Fibroblast of villous mesenchyme (primary cell): ENCODE measurements at regions not wholly inside any gene's neighbourhood (a gene's known extent, or its start where the extent isn't known, plus 50 kb on each side); places are given as distances from the start of the nearest gene placed in this dataset.

ENCODE experiments used
- DNase-seq: peaks from one replicate; pipeline ENCODE4 v3.0.0-alpha.2; 2010; ENCODE audit warnings: low read depth
- H3K4me3 ChIP-seq: 2 replicates; pipeline ENCODE4 v1.5.1; 2011; ENCODE audit warnings: low read depth, mild to moderate bottlenecking, low read length
- TF ChIP-seq, protein P1 (sequence below): IDR thresholded peaks from 2 replicates; pipeline ENCODE4 v1.5.1; 2012; ENCODE audit warnings: low read depth, mild to moderate bottlenecking, low read length; ENCODE audit not compliant: insufficient read depth

GRCh38 chr5:84794486-84795035 lies 409.9 kb upstream of the EDIL3 start:
- TF ChIP-seq, protein P1, sequence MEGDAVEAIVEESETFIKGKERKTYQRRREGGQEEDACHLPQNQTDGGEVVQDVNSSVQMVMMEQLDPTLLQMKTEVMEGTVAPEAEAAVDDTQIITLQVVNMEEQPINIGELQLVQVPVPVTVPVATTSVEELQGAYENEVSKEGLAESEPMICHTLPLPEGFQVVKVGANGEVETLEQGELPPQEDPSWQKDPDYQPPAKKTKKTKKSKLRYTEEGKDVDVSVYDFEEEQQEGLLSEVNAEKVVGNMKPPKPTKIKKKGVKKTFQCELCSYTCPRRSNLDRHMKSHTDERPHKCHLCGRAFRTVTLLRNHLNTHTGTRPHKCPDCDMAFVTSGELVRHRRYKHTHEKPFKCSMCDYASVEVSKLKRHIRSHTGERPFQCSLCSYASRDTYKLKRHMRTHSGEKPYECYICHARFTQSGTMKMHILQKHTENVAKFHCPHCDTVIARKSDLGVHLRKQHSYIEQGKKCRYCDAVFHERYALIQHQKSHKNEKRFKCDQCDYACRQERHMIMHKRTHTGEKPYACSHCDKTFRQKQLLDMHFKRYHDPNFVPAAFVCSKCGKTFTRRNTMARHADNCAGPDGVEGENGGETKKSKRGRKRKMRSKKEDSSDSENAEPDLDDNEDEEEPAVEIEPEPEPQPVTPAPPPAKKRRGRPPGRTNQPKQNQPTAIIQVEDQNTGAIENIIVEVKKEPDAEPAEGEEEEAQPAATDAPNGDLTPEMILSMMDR: no peak
- no peak overlapping the region for H3K4me3 ChIP-seq
- no peak for DNase-seq

GRCh38 chr5:84791730-84792129 lies 407.1 kb upstream of the EDIL3 start:
- DNase-seq: no peak
- no peak overlapping the region for H3K4me3 ChIP-seq
- TF ChIP-seq, protein P1: no peak

DNA sequence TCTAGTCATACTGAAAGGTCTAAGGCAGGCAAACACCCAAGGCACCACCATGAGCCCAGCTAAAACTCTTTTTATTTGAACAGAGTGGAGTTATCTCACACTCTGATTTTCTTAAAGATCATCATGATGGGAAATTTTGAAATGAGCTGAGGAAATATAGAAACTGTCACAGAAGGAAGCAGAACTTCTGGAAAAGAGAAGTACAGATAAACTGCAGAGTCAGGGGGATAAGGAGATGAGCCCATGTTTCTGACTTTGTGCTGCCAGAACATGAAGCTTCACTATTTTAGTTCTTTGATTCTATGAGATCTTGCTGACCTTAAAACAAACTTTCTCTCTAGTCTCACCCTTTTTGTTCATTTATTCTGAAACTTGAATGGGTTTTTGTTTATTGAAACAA lies 406.5 kb upstream of the EDIL3 start:
- DNase-seq: no peak
- no peak overlapping the region for H3K4me3 ChIP-seq
- TF ChIP-seq, protein P1: no peak

DNA sequence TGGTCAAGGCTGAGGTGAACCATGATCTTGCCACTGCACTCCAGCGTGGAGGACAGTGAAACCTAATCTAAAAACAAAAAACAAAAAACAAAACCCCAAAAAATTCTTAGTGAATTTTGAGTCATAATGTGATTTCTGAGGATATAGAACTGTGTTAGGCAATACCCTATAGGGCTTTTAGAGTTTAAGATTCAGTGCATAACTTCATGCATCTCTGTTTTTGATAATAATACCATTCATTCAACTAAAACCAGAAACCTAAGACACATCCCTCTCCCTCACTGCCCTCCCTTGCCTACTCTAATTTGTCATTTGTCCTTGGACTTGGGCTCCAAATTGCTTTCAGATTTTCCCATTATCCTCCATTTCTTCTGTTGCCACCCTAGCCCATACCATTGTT lies 405.7 kb upstream of the EDIL3 start:
- H3K4me3 ChIP-seq: no peak overlapping the region
- TF ChIP-seq, protein P1: no peak
- DNase-seq: no peak

- DNase-seq: no peak
- no peak overlapping the region for H3K4me3 ChIP-seq
- TF ChIP-seq, protein P1: no peak
These were observed 398.3 kb upstream of the EDIL3 start for GRCh38 chr5:84783003-84783402.

DNA sequence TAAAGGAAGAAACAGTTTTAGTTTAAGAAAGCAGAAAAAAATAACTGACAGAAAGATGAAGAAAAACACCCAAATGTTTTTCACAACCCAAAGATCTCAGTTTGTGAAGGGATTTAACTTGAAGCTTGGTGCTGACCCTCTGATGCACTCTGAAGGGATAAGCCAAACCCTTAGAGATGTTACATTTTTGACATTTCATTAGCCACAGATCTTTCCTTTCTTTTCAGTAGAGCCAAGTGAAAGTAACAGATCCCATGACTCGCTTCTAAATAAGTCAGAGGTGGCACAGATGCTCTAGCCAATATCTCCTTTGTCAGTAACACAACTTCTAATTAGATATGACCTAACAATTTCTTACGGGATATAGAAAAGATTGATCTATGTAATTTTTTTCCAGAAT lies 394.5 kb upstream of the EDIL3 start:
- H3K4me3 ChIP-seq: no peak overlapping the region
- TF ChIP-seq, protein P1: no peak
- no peak for DNase-seq

GRCh38 chr5:84764227-84764626 lies 379.5 kb upstream of the EDIL3 start:
- H3K4me3 ChIP-seq: no peak overlapping the region
- TF ChIP-seq, protein P1: no peak
- no peak for DNase-seq
